Osteocyte (in vitro differentiated cells): ENCODE measurements at regions not wholly inside any gene's neighbourhood (a gene's known extent, or its start where the extent isn't known, plus 50 kb on each side); places are given as distances from the start of the nearest gene placed in this dataset.

Source experiments
- DNase-seq: peaks from one replicate; pipeline ENCODE4 v3.0.0; 2021; ENCODE audit warnings: mixed read lengths; ENCODE audit not compliant: unreplicated experiment; ENCODE audit errors: extremely low spot score
- H3K27ac Mint-ChIP-seq: one replicate; pipeline ENCODE4 v1.8.0; 2021; ENCODE audit warnings: mild to moderate bottlenecking, mixed read lengths; ENCODE audit not compliant: unreplicated experiment
- H3K27me3 Mint-ChIP-seq: one replicate; pipeline ENCODE4 v1.8.0; 2021; ENCODE audit warnings: mixed read lengths; ENCODE audit not compliant: unreplicated experiment
- H3K36me3 Mint-ChIP-seq: one replicate; pipeline ENCODE4 v1.8.0; 2021; ENCODE audit warnings: mixed read lengths; ENCODE audit not compliant: unreplicated experiment
- H3K4me1 Mint-ChIP-seq: one replicate; pipeline ENCODE4 v1.8.0; 2021; ENCODE audit warnings: mixed read lengths; ENCODE audit not compliant: unreplicated experiment
- H3K4me3 Mint-ChIP-seq: one replicate; pipeline ENCODE4 v1.8.0; 2021; ENCODE audit warnings: mild to moderate bottlenecking, moderate library complexity, mixed read lengths; ENCODE audit not compliant: unreplicated experiment
- H3K9me3 Mint-ChIP-seq: one replicate; pipeline ENCODE4 v1.8.0; 2021; ENCODE audit warnings: mixed read lengths; ENCODE audit not compliant: unreplicated experiment
- TF ChIP-seq, protein P1 (sequence below): fragments of 200-600 bp; sonication (generic); IDR thresholded peaks from 2 replicates; pipeline ENCODE4 v1.5.0; 2021; ENCODE audit warnings: antibody characterized with exemption, mild to moderate bottlenecking, moderate library complexity

GRCh38 chr21:25323356-25323949 lies 283.8 kb downstream of the MRPL39 start:
- H3K27ac Mint-ChIP-seq, result no peak overlapping the region
- no peaks in the 10 kb centered on the region for H3K27me3 Mint-ChIP-seq
- H3K4me3 Mint-ChIP-seq, result no peak overlapping the region
- peaks cover 24% of the 10 kb centered on the region for H3K4me1 Mint-ChIP-seq
- no peaks in the 10 kb centered on the region for H3K36me3 Mint-ChIP-seq
- DNase-seq, result no peak
- peaks cover 13% of the 10 kb centered on the region for H3K9me3 Mint-ChIP-seq
- TF ChIP-seq, protein P1, sequence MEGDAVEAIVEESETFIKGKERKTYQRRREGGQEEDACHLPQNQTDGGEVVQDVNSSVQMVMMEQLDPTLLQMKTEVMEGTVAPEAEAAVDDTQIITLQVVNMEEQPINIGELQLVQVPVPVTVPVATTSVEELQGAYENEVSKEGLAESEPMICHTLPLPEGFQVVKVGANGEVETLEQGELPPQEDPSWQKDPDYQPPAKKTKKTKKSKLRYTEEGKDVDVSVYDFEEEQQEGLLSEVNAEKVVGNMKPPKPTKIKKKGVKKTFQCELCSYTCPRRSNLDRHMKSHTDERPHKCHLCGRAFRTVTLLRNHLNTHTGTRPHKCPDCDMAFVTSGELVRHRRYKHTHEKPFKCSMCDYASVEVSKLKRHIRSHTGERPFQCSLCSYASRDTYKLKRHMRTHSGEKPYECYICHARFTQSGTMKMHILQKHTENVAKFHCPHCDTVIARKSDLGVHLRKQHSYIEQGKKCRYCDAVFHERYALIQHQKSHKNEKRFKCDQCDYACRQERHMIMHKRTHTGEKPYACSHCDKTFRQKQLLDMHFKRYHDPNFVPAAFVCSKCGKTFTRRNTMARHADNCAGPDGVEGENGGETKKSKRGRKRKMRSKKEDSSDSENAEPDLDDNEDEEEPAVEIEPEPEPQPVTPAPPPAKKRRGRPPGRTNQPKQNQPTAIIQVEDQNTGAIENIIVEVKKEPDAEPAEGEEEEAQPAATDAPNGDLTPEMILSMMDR, result no peak

GRCh38 chr21:25314247-25314646 lies 293.0 kb downstream of the MRPL39 start:
- H3K9me3 Mint-ChIP-seq, result peaks cover 17% of the 10 kb centered on the region
- H3K27me3 Mint-ChIP-seq, result no peaks in the 10 kb centered on the region
- no peak overlapping the region for H3K27ac Mint-ChIP-seq
- H3K4me1 Mint-ChIP-seq, result peaks cover 10% of the 10 kb centered on the region
- DNase-seq, result no peak
- no peaks in the 10 kb centered on the region for H3K36me3 Mint-ChIP-seq
- peak overlapping the region; percentile 12 for H3K4me3 Mint-ChIP-seq
- TF ChIP-seq, protein P1, result no peak

DNA sequence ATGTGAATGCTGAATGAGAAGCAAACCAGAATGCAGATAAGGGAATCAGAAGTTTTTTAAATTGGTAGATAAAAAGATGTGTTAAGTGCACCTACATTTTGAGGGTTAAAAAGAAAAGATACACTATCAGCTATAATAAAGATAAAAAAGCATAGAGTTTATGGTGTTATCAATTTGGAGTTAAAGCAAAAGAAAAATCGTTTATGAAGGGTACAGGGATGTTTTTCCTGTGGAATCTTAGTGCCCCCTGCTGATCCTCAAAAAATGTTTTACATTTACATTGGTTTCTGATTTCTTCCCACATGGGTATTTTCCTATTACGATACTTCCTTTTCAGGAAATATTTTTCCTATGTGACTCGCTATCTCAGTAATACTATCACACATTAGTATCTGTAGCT lies 293.5 kb downstream of the MRPL39 start:
- Mint-ChIP-seq H3K36me3 (no peaks in the 10 kb centered on the region), H3K4me3 (peak overlapping the region; percentile 12), H3K27ac (no peak overlapping the region), H3K4me1 (peaks cover 10% of the 10 kb centered on the region), H3K27me3 (no peaks in the 10 kb centered on the region), H3K9me3 (peaks cover 21% of the 10 kb centered on the region)
- no peak for DNase-seq
- TF ChIP-seq, protein P1, result peak; percentile 59

DNA sequence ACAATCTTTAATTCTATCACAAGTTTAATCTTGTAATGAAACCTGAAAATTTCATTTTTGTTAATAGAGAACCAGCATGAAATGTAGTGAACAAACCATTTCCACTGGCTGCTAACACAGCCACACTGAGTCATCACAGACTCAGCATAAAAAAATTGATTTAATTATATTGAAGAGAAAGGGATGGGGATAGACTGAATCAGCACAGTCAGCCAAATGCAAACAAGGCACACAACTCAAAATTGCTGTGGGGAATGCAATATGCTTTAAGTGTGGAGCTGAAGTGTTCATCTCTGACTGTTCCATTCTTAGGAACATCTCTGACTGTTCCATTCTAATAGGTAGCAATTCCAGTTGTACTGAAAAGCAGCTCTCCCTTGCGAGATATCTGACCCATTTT lies 299.8 kb downstream of the MRPL39 start:
- DNase-seq, result no peak
- Mint-ChIP-seq H3K4me3 (no peak overlapping the region), H3K9me3 (peaks cover 21% of the 10 kb centered on the region), H3K36me3 (no peaks in the 10 kb centered on the region), H3K27ac (no peak overlapping the region), H3K4me1 (peaks cover 4% of the 10 kb centered on the region), H3K27me3 (no peaks in the 10 kb centered on the region)
- TF ChIP-seq, protein P1, result no peak

DNA sequence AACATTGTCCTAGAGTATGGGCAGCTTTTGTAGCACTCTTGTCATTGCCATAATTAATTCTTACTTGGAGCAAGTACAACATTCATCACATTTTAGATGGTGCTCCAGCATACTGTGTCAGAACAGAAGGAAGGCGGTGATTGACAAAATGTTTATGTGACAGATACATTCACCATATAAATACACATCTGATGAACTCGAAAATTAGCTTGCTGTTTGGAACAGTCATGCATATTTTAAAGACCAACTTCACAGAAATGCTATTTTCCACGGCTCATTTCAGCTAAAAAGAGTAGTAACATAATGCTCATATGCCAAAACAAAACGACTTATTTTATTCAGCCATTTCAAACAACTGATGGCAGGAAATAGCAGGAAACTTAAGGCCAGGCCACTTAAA lies 302.7 kb downstream of the MRPL39 start:
- Mint-ChIP-seq H3K36me3 (no peaks in the 10 kb centered on the region), H3K4me3 (no peak overlapping the region), H3K27me3 (no peaks in the 10 kb centered on the region), H3K9me3 (peaks cover 7% of the 10 kb centered on the region), H3K27ac (no peak overlapping the region), H3K4me1 (peaks cover 10% of the 10 kb centered on the region)
- no peak for DNase-seq
- TF ChIP-seq, protein P1, result no peak
